IPS-15b (cell line): ENCODE measurements at regions not wholly inside any gene's neighbourhood (a gene's known extent, or its start where the extent isn't known, plus 50 kb on each side); places are given as distances from the start of the nearest gene placed in this dataset.

ENCODE experiments used
- H3K27me3 ChIP-seq: one replicate; pipeline ENCODE4 v1.6.1; 2013; ENCODE audit warnings: low read length; ENCODE audit not compliant: control insufficient read depth, insufficient read depth
- H3K36me3 ChIP-seq: one replicate; pipeline ENCODE4 v1.6.1; 2013; ENCODE audit warnings: low read length; ENCODE audit not compliant: control insufficient read depth, insufficient read depth
- H3K4me1 ChIP-seq: one replicate; pipeline ENCODE4 v1.6.1; 2013; ENCODE audit warnings: mild to moderate bottlenecking, low read length; ENCODE audit not compliant: control insufficient read depth, insufficient read depth
- H3K4me3 ChIP-seq: one replicate; pipeline ENCODE4 v1.5.1; 2013; ENCODE audit warnings: low read depth, low read length
- H3K9ac ChIP-seq: one replicate; pipeline ENCODE4 v1.6.1; 2013; ENCODE audit warnings: low read depth, mild to moderate bottlenecking, low read length
- H3K9me3 ChIP-seq: one replicate; pipeline ENCODE4 v1.6.1; 2013; ENCODE audit warnings: mild to moderate bottlenecking, low read length; ENCODE audit not compliant: control insufficient read depth, insufficient read depth

- H3K4me1 ChIP-seq: peaks cover 30% of the 10 kb centered on the region
- peak overlapping the region; percentile 16 for H3K4me3 ChIP-seq
- no peak overlapping the region for H3K9ac ChIP-seq
- H3K36me3 ChIP-seq: no peaks in the 10 kb centered on the region
- H3K9me3 ChIP-seq: no peaks in the 10 kb centered on the region
- no peaks in the 10 kb centered on the region for H3K27me3 ChIP-seq
Observed at GRCh38 chr11:121801394-121801748, 314.6 kb downstream of the BLID start.

- H3K27me3 ChIP-seq: no peaks in the 10 kb centered on the region
- H3K4me3 ChIP-seq: peak overlapping the region; percentile 16
- H3K9me3 ChIP-seq: no peaks in the 10 kb centered on the region
- peaks cover 30% of the 10 kb centered on the region for H3K4me1 ChIP-seq
- H3K9ac ChIP-seq: no peak overlapping the region
- H3K36me3 ChIP-seq: no peaks in the 10 kb centered on the region
Observed at GRCh38 chr11:121800731-121801393, 315.2 kb downstream of the BLID start.

GRCh38 chr11:121800240-121800639, 315.8 kb downstream of the BLID start:
- peaks cover 30% of the 10 kb centered on the region for H3K4me1 ChIP-seq
- no peak overlapping the region for H3K9ac ChIP-seq
- H3K9me3 ChIP-seq: no peaks in the 10 kb centered on the region
- H3K36me3 ChIP-seq: no peaks in the 10 kb centered on the region
- H3K27me3 ChIP-seq: no peaks in the 10 kb centered on the region
- H3K4me3 ChIP-seq: no peak overlapping the region

GRCh38 chr11:121797496-121797895, 318.5 kb downstream of the BLID start:
- H3K36me3 ChIP-seq: no peaks in the 10 kb centered on the region
- no peaks in the 10 kb centered on the region for H3K9me3 ChIP-seq
- H3K4me3 ChIP-seq: no peak overlapping the region
- H3K27me3 ChIP-seq: no peaks in the 10 kb centered on the region
- peaks cover 22% of the 10 kb centered on the region for H3K4me1 ChIP-seq
- no peak overlapping the region for H3K9ac ChIP-seq

GRCh38 chr11:121795174-121795573, 320.8 kb downstream of the BLID start:
- Histone ChIP-seq H3K4me3 (no peak overlapping the region), H3K36me3 (no peaks in the 10 kb centered on the region), H3K9ac (no peak overlapping the region), H3K27me3 (no peaks in the 10 kb centered on the region), H3K4me1 (peaks cover 3% of the 10 kb centered on the region), H3K9me3 (no peaks in the 10 kb centered on the region)

- no peaks in the 10 kb centered on the region for H3K9me3 ChIP-seq
- H3K9ac ChIP-seq: no peak overlapping the region
- no peak overlapping the region for H3K4me3 ChIP-seq
- H3K27me3 ChIP-seq: no peaks in the 10 kb centered on the region
- no peaks in the 10 kb centered on the region for H3K36me3 ChIP-seq
- no peaks in the 10 kb centered on the region for H3K4me1 ChIP-seq
Observed at GRCh38 chr11:121794671-121795141, 321.3 kb downstream of the BLID start.

- Histone ChIP-seq H3K9ac (no peak overlapping the region), H3K9me3 (no peaks in the 10 kb centered on the region), H3K4me3 (no peak overlapping the region), H3K4me1 (no peaks in the 10 kb centered on the region), H3K36me3 (no peaks in the 10 kb centered on the region), H3K27me3 (no peaks in the 10 kb centered on the region)
Observed at GRCh38 chr11:121793916-121794315, 322.1 kb downstream of the BLID start.

GRCh38 chr11:121793291-121793690, 322.7 kb downstream of the BLID start:
- H3K4me1 ChIP-seq: no peaks in the 10 kb centered on the region
- no peaks in the 10 kb centered on the region for H3K36me3 ChIP-seq
- no peaks in the 10 kb centered on the region for H3K9me3 ChIP-seq
- no peak overlapping the region for H3K4me3 ChIP-seq
- H3K27me3 ChIP-seq: no peaks in the 10 kb centered on the region
- no peak overlapping the region for H3K9ac ChIP-seq

- H3K9ac ChIP-seq: no peak overlapping the region
- no peaks in the 10 kb centered on the region for H3K4me1 ChIP-seq
- no peaks in the 10 kb centered on the region for H3K36me3 ChIP-seq
Observed at GRCh38 chr11:121792185-121792584, 323.8 kb downstream of the BLID start.

GRCh38 chr11:121790430-121790829, 325.6 kb downstream of the BLID start:
- no peak overlapping the region for H3K4me3 ChIP-seq
- H3K9ac ChIP-seq: no peak overlapping the region
- H3K36me3 ChIP-seq: no peaks in the 10 kb centered on the region
- H3K4me1 ChIP-seq: no peaks in the 10 kb centered on the region
- H3K9me3 ChIP-seq: no peaks in the 10 kb centered on the region
- no peaks in the 10 kb centered on the region for H3K27me3 ChIP-seq

More at GRCh38 chr11:121792185-121792584, 323.8 kb downstream of the BLID start:
- Histone ChIP-seq H3K9me3 (no peaks in the 10 kb centered on the region), H3K27me3 (no peaks in the 10 kb centered on the region), H3K4me3 (no peak overlapping the region)

GRCh38 chr11:121780971-121781370, 328.2 kb upstream of the SORL1-AS1 start:
- Histone ChIP-seq H3K36me3 (no peaks in the 10 kb centered on the region), H3K9me3 (no peaks in the 10 kb centered on the region), H3K4me3 (no peak overlapping the region), H3K27me3 (no peaks in the 10 kb centered on the region), H3K4me1 (no peaks in the 10 kb centered on the region), H3K9ac (no peak overlapping the region)

- no peak overlapping the region for H3K9ac ChIP-seq
- H3K4me1 ChIP-seq: no peaks in the 10 kb centered on the region
- H3K27me3 ChIP-seq: no peaks in the 10 kb centered on the region
- H3K9me3 ChIP-seq: no peaks in the 10 kb centered on the region
- no peak overlapping the region for H3K4me3 ChIP-seq
- no peaks in the 10 kb centered on the region for H3K36me3 ChIP-seq
Observed at GRCh38 chr11:121777056-121777455, 324.3 kb upstream of the SORL1-AS1 start.
